ENCODE measurements at regions not wholly inside any gene's neighbourhood (a gene's known extent, or its start where the extent isn't known, plus 50 kb on each side); places are given as distances from the start of the nearest gene placed in this dataset.

DNA sequence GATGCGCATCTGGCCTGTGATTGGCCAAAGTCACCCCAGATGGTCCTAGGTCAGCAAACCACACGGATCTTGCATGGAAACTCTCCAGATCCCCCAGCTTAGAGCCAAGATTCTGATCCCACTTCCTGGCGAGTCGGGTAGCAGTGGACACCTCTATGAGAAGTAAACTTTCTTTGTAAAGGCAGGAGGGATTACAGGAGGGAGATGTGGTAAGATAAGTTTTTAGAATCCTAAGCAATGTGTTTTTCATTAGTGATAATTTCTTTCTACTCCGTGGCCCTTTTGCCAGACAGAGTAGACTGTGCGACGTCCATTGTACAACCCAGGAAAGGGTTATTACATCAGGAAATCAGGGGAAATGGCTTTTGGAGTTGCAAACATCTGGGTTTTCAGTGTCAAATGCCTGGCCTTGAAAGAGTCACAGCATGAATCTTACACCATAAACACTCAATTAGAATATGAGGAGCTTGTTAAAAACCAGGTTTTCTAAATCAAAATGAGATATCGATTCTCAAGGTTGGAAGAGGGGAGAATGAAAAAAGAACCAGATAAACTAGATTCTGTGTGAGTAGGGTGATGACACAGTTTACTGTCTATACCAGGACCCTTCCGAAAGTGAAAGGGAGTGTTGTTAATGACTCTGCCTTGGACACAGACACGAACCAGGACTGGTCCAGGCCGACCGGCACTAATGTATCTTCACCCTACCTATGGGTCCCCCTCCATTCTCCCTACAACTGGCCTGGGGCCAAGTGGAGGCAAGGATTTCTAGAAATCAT lies 61.9 kb upstream of the WAC start:
- no TSS peak for BruUV-seq (replicated peaks)
- Mint-ChIP-seq H3K9me3 (ENCODE audit: low read depth, unreplicated experiment) (no peaks in the 10 kb centered on the region), H3K4me3 (ENCODE audit: low read depth, unreplicated experiment) (no peak overlapping the region), H3K4me1 (ENCODE audit: low read depth, unreplicated experiment) (no peaks in the 10 kb centered on the region), H3K27ac (ENCODE audit: unreplicated experiment) (no peak overlapping the region), H3K27me3 (ENCODE audit: unreplicated experiment) (peaks cover 7% of the 10 kb centered on the region), H3K36me3 (ENCODE audit: insufficient read depth, unreplicated experiment) (no peaks in the 10 kb centered on the region)
- no peak for DNase-seq
- CTCF ChIA-PET, result no interaction called here
- TF ChIP-seq, protein P1, sequence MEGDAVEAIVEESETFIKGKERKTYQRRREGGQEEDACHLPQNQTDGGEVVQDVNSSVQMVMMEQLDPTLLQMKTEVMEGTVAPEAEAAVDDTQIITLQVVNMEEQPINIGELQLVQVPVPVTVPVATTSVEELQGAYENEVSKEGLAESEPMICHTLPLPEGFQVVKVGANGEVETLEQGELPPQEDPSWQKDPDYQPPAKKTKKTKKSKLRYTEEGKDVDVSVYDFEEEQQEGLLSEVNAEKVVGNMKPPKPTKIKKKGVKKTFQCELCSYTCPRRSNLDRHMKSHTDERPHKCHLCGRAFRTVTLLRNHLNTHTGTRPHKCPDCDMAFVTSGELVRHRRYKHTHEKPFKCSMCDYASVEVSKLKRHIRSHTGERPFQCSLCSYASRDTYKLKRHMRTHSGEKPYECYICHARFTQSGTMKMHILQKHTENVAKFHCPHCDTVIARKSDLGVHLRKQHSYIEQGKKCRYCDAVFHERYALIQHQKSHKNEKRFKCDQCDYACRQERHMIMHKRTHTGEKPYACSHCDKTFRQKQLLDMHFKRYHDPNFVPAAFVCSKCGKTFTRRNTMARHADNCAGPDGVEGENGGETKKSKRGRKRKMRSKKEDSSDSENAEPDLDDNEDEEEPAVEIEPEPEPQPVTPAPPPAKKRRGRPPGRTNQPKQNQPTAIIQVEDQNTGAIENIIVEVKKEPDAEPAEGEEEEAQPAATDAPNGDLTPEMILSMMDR (IDR thresholded peaks at IDR 0.05; ENCODE audit: unreplicated experiment), result no peak
- intact Hi-C loops (cut with micrococcal nuclease; ENCODE audit: unreplicated experiment), result no loop called here

DNA sequence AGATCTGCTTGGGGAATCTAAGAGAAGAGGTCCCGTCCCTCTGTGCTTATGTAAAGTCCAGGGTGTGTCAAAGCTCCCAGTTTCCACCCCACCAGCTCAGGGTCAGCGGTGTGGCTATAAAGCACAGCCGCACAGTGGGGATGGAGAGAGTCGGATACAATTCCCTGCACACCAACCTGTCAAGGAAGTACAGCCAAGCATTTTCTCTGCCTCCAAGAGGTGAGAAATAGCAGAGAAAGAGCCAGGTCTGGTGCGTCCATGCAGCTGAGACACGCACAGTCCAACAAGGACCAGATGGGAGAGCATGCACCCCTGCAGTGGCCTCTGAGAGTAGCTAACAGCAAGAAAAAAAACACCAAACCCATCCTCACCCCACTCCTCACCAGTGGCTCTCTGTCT lies 61.3 kb upstream of the WAC start:
- no peak for DNase-seq
- TF ChIP-seq, protein P1 (IDR thresholded peaks at IDR 0.05; ENCODE audit: unreplicated experiment), result no peak
- Mint-ChIP-seq H3K36me3 (ENCODE audit: insufficient read depth, unreplicated experiment) (no peaks in the 10 kb centered on the region), H3K27ac (ENCODE audit: unreplicated experiment) (no peak overlapping the region), H3K4me3 (ENCODE audit: low read depth, unreplicated experiment) (no peak overlapping the region), H3K27me3 (ENCODE audit: unreplicated experiment) (peaks cover 13% of the 10 kb centered on the region), H3K9me3 (ENCODE audit: low read depth, unreplicated experiment) (no peaks in the 10 kb centered on the region), H3K4me1 (ENCODE audit: low read depth, unreplicated experiment) (no peaks in the 10 kb centered on the region)
- CTCF ChIA-PET, result no interaction called here
- intact Hi-C loops (cut with micrococcal nuclease; ENCODE audit: unreplicated experiment), result no loop called here
- no TSS peak for BruUV-seq (replicated peaks)

DNA sequence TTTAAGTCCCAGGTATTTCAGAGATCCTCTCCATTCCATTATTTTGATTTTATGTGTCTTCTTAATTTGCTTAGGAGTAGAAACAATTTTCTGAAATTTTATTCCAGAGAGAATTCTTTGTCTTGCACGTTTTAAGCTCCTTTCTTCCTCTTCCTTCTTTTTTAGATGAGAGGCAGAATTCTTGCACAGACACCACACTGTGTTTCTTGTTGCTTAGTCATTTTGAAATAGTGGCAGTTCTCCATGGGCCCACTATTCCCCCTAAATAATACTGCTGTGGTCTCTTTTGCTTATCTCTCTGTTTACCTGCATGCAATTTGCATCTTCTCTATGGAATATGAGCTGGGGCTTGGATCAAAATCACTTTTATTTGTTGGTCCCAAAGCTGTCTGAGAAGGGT lies 54.3 kb upstream of the WAC start:
- no peaks in the 10 kb centered on the region for H3K4me1 Mint-ChIP-seq (ENCODE audit: low read depth, unreplicated experiment)
- H3K4me3 Mint-ChIP-seq (ENCODE audit: low read depth, unreplicated experiment), result no peak overlapping the region
- H3K27me3 Mint-ChIP-seq (ENCODE audit: unreplicated experiment), result peaks cover 16% of the 10 kb centered on the region
- no peaks in the 10 kb centered on the region for H3K36me3 Mint-ChIP-seq (ENCODE audit: insufficient read depth, unreplicated experiment)
- DNase-seq, result no peak
- TF ChIP-seq, protein P1 (IDR thresholded peaks at IDR 0.05; ENCODE audit: unreplicated experiment), result no peak
- intact Hi-C loops (cut with micrococcal nuclease; ENCODE audit: unreplicated experiment), result no loop called here
- BruUV-seq (replicated peaks), result no TSS peak
- CTCF ChIA-PET, result no interaction called here
- no peak overlapping the region for H3K27ac Mint-ChIP-seq (ENCODE audit: unreplicated experiment)
- no peaks in the 10 kb centered on the region for H3K9me3 Mint-ChIP-seq (ENCODE audit: low read depth, unreplicated experiment)

DNA sequence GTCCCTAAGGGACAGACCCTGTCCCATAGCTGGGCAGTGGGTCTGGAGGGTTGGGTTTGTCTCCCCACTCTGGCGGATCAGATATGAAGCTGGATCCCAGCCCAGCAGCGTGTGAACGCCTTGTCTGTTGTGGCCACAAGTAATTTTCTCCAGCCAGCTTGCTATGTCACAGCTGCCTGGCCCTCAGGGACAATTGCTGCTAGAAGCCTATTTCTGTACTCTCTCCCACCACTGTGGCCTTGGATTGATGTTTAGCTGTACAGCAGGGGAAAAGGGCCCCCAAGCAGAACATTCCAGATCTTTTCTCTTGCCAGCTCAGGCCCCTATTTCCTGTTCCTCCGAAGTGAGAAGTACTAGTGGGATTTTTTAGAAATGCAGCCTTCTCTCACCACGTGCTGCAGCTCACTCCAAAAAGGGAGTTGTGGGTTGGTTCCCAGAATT lies 53.5 kb upstream of the WAC start:
- TF ChIP-seq, protein P1 (IDR thresholded peaks at IDR 0.05; ENCODE audit: unreplicated experiment), result no peak
- Mint-ChIP-seq H3K36me3 (ENCODE audit: insufficient read depth, unreplicated experiment) (no peaks in the 10 kb centered on the region), H3K27ac (ENCODE audit: unreplicated experiment) (no peak overlapping the region), H3K9me3 (ENCODE audit: low read depth, unreplicated experiment) (no peaks in the 10 kb centered on the region), H3K4me1 (ENCODE audit: low read depth, unreplicated experiment) (no peaks in the 10 kb centered on the region), H3K4me3 (ENCODE audit: low read depth, unreplicated experiment) (no peak overlapping the region), H3K27me3 (ENCODE audit: unreplicated experiment) (peaks cover 16% of the 10 kb centered on the region)
- intact Hi-C loops (cut with micrococcal nuclease; ENCODE audit: unreplicated experiment), result no loop called here
- CTCF ChIA-PET, result no interaction called here
- BruUV-seq (replicated peaks), result no TSS peak
- DNase-seq, result no peak

Data from Calu3 (cell line).